ENCODE measurements at regions not wholly inside any gene's neighbourhood (a gene's known extent, or its start where the extent isn't known, plus 50 kb on each side); places are given as distances from the start of the nearest gene placed in this dataset.

- no peaks in the 10 kb centered on the region for H4K20me1 ChIP-seq (ENCODE audit: insufficient read depth)
- H3F3A ChIP-seq (ENCODE audit: insufficient read depth, low read length, poor library complexity, severe bottlenecking) = peaks cover 3% of the 10 kb centered on the region
- peak overlapping the region; percentile 15 for H3K4me3 ChIP-seq (ENCODE audit: low read length)
- H3K36me3 ChIP-seq (ENCODE audit: insufficient read depth, low read length) = no peaks in the 10 kb centered on the region
- peak overlapping the region; percentile 27 for H3K9ac ChIP-seq (ENCODE audit: low read length)
- peak overlapping the region; percentile 40 for H2AFZ ChIP-seq (ENCODE audit: low read depth, low read length)
- peak; percentile 40 for TF ChIP-seq SMC3 (conservative IDR thresholded peaks at IDR 0.05; ENCODE audit: poor library complexity)
- TF ChIP-seq EP300 (conservative IDR thresholded peaks at IDR 0.05; ENCODE audit: poor library complexity, severe bottlenecking) = no peak
- TF ChIP-seq REST (IDR thresholded peaks at IDR 0.05; ENCODE audit: borderline replicate concordance) = no peak
- peak; percentile 31 for TF ChIP-seq RAD21 (conservative IDR thresholded peaks at IDR 0.05)
- TF ChIP-seq EZH2 (IDR thresholded peaks at IDR 0.05; ENCODE audit: borderline replicate concordance, insufficient read depth, low read length, poor library complexity, severe bottlenecking) = no peak
- TF ChIP-seq MXI1 (conservative IDR thresholded peaks at IDR 0.05; ENCODE audit: poor library complexity, severe bottlenecking) = no peak
- no peak for TF ChIP-seq CTCF (IDR thresholded peaks at IDR 0.05; ENCODE audit: poor library complexity, severe bottlenecking)
- TF ChIP-seq TAF1 (IDR thresholded peaks at IDR 0.05; ENCODE audit: low read depth) = no peak
- no peak for TF ChIP-seq POLR2AphosphoS5 (IDR thresholded peaks at IDR 0.05)
- no peaks in the 10 kb centered on the region for H3K9me3 ChIP-seq (ENCODE audit: low read length)
- H3K79me2 ChIP-seq (replicated peaks; ENCODE audit: insufficient read depth, low read length) = no peaks in the 10 kb centered on the region
- H3K27me3 ChIP-seq (ENCODE audit: insufficient read depth, low read depth, low read length) = no peaks in the 10 kb centered on the region
- H3K4me2 ChIP-seq (ENCODE audit: low read length) = no peak overlapping the region
- no peak overlapping the region for H3K27ac ChIP-seq (ENCODE audit: low read length)
- no peaks in the 10 kb centered on the region for H3K9me2 ChIP-seq (ENCODE audit: insufficient read depth, low read length)
These were observed 143.1 kb upstream of the SDK2 start for GRCh38 chr17:73787076-73788059.

- no peaks in the 10 kb centered on the region for H3K27me3 ChIP-seq (ENCODE audit: insufficient read depth, low read depth, low read length)
- no peaks in the 10 kb centered on the region for H4K20me1 ChIP-seq (ENCODE audit: insufficient read depth)
- TF ChIP-seq MXI1 (conservative IDR thresholded peaks at IDR 0.05; ENCODE audit: poor library complexity, severe bottlenecking) (no peak), EZH2 (IDR thresholded peaks at IDR 0.05; ENCODE audit: borderline replicate concordance, insufficient read depth, low read length, poor library complexity, severe bottlenecking) (no peak), REST (IDR thresholded peaks at IDR 0.05; ENCODE audit: borderline replicate concordance) (no peak), EP300 (conservative IDR thresholded peaks at IDR 0.05; ENCODE audit: poor library complexity, severe bottlenecking) (no peak), SMC3 (conservative IDR thresholded peaks at IDR 0.05; ENCODE audit: poor library complexity) (no peak), TAF1 (IDR thresholded peaks at IDR 0.05; ENCODE audit: low read depth) (no peak), RAD21 (conservative IDR thresholded peaks at IDR 0.05) (no peak), CTCF (IDR thresholded peaks at IDR 0.05; ENCODE audit: poor library complexity, severe bottlenecking) (no peak), POLR2AphosphoS5 (IDR thresholded peaks at IDR 0.05) (no peak)
- no peak overlapping the region for H3K27ac ChIP-seq (ENCODE audit: low read length)
- no peaks in the 10 kb centered on the region for H3K9me2 ChIP-seq (ENCODE audit: insufficient read depth, low read length)
- peak overlapping the region; percentile 15 for H3K4me3 ChIP-seq (ENCODE audit: low read length)
- H2AFZ ChIP-seq (ENCODE audit: low read depth, low read length) = no peak overlapping the region
- H3K9ac ChIP-seq (ENCODE audit: low read length) = peak overlapping the region; percentile 27
- H3K9me3 ChIP-seq (ENCODE audit: low read length) = no peaks in the 10 kb centered on the region
- no peaks in the 10 kb centered on the region for H3K79me2 ChIP-seq (replicated peaks; ENCODE audit: insufficient read depth, low read length)
- peaks cover 3% of the 10 kb centered on the region for H3F3A ChIP-seq (ENCODE audit: insufficient read depth, low read length, poor library complexity, severe bottlenecking)
- no peak overlapping the region for H3K4me2 ChIP-seq (ENCODE audit: low read length)
- no peaks in the 10 kb centered on the region for H3K36me3 ChIP-seq (ENCODE audit: insufficient read depth, low read length)
These were observed 143.9 kb upstream of the SDK2 start for GRCh38 chr17:73788111-73788510.

Measured in neural cell (in vitro differentiated cells).